ENCODE measurements at regions not wholly inside any gene's neighbourhood (a gene's known extent, or its start where the extent isn't known, plus 50 kb on each side); places are given as distances from the start of the nearest gene placed in this dataset.

- peaks cover 12% of the 10 kb centered on the region for H3K4me1 Mint-ChIP-seq
- no peak overlapping the region for H3K4me3 Mint-ChIP-seq
- H3K27ac Mint-ChIP-seq (ENCODE audit: unreplicated experiment) = no peak overlapping the region
- no peaks in the 10 kb centered on the region for H3K27me3 Mint-ChIP-seq (ENCODE audit: low read depth)
- H3K9me3 Mint-ChIP-seq = no peaks in the 10 kb centered on the region
- no peak for TF ChIP-seq CTCF (conservative IDR thresholded peaks at IDR 0.05)
- no peak for DNase-seq (ENCODE audit: low read depth, low spot score)
- H3K36me3 Mint-ChIP-seq (ENCODE audit: low read depth) = no peaks in the 10 kb centered on the region
These were observed 158.2 kb upstream of the NFIA start for GRCh38 chr1:60924165-60924564.

GRCh38 chr1:60923389-60924087 lies 158.8 kb upstream of the NFIA start:
- H3K4me3 Mint-ChIP-seq = no peak overlapping the region
- H3K4me1 Mint-ChIP-seq = peaks cover 12% of the 10 kb centered on the region
- DNase-seq (ENCODE audit: low read depth, low spot score) = no peak
- H3K27me3 Mint-ChIP-seq (ENCODE audit: low read depth) = no peaks in the 10 kb centered on the region
- H3K27ac Mint-ChIP-seq (ENCODE audit: unreplicated experiment) = peak overlapping the region; percentile 68
- H3K36me3 Mint-ChIP-seq (ENCODE audit: low read depth) = no peaks in the 10 kb centered on the region
- no peaks in the 10 kb centered on the region for H3K9me3 Mint-ChIP-seq
- TF ChIP-seq CTCF (conservative IDR thresholded peaks at IDR 0.05) = no peak

DNA sequence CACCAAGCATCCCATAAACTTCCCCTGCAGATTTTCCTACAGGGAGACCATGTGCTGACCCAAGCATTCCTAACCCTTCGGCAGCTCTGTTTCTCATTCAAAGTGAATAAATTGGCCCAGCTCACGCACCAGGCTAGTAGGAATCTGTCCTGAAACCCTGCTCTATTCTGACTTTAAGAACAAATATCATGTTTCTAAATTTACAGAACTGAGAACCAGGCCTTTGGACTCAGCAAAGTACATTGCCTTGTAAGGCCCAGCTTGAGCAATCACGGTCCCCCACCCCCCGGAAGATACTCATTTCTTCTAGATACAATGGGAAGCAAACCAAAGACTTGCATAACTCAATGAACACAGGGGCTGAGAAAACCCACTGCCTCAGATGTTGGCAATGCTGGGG lies 160.1 kb upstream of the NFIA start:
- H3K4me1 Mint-ChIP-seq = peaks cover 12% of the 10 kb centered on the region
- no peak for TF ChIP-seq CTCF (conservative IDR thresholded peaks at IDR 0.05)
- no peak for DNase-seq (ENCODE audit: low read depth, low spot score)
- H3K36me3 Mint-ChIP-seq (ENCODE audit: low read depth) = no peaks in the 10 kb centered on the region
- H3K27me3 Mint-ChIP-seq (ENCODE audit: low read depth) = no peaks in the 10 kb centered on the region
- no peak overlapping the region for H3K27ac Mint-ChIP-seq (ENCODE audit: unreplicated experiment)
- H3K9me3 Mint-ChIP-seq = no peaks in the 10 kb centered on the region
- H3K4me3 Mint-ChIP-seq = no peak overlapping the region

GRCh38 chr1:60921175-60921574 lies 161.2 kb upstream of the NFIA start:
- Mint-ChIP-seq H3K27me3 (ENCODE audit: low read depth) (no peaks in the 10 kb centered on the region), H3K9me3 (no peaks in the 10 kb centered on the region), H3K4me1 (peaks cover 12% of the 10 kb centered on the region), H3K4me3 (no peak overlapping the region), H3K36me3 (ENCODE audit: low read depth) (no peaks in the 10 kb centered on the region), H3K27ac (ENCODE audit: unreplicated experiment) (no peak overlapping the region)
- DNase-seq (ENCODE audit: low read depth, low spot score) = no peak
- no peak for TF ChIP-seq CTCF (conservative IDR thresholded peaks at IDR 0.05)

- no peak for DNase-seq (ENCODE audit: low read depth, low spot score)
- Mint-ChIP-seq H3K4me3 (no peak overlapping the region), H3K4me1 (peaks cover 10% of the 10 kb centered on the region), H3K27ac (ENCODE audit: unreplicated experiment) (no peak overlapping the region), H3K27me3 (ENCODE audit: low read depth) (no peaks in the 10 kb centered on the region), H3K9me3 (no peaks in the 10 kb centered on the region), H3K36me3 (ENCODE audit: low read depth) (no peaks in the 10 kb centered on the region)
- no peak for TF ChIP-seq CTCF (conservative IDR thresholded peaks at IDR 0.05)
These were observed 161.8 kb upstream of the NFIA start for GRCh38 chr1:60920561-60920960.
